SJSA1 (cell line): ENCODE measurements at regions not wholly inside any gene's neighbourhood (a gene's known extent, or its start where the extent isn't known, plus 50 kb on each side); places are given as distances from the start of the nearest gene placed in this dataset.

ENCODE experiments used
- DNase-seq, 2 experiments: peaks; one replicate each; pipeline ENCODE4 v3.0.0-alpha.2; 2015 to 2020; ENCODE audit warnings: low spot score in 2 of 2, low read depth in 1 of 2
- H3K27ac ChIP-seq: fragments of 250-450 bp; sonication (Bioruptor Pico); 2 replicates; pipeline ENCODE4 v1.5.1; 2020; ENCODE audit warnings: mild to moderate bottlenecking, moderate library complexity
- H3K27me3 ChIP-seq: fragments of 250-450 bp; sonication (Bioruptor Pico); replicated peaks from 2 replicates; pipeline ENCODE4 v1.5.1; 2020; ENCODE audit warnings: mild to moderate bottlenecking, moderate library complexity
- H3K36me3 ChIP-seq: fragments of 250-450 bp; sonication (Bioruptor Pico); 2 replicates; pipeline ENCODE4 v1.5.1; 2020; ENCODE audit warnings: mild to moderate bottlenecking
- H3K4me1 ChIP-seq: fragments of 250-450 bp; sonication (Bioruptor Pico); replicated peaks from 2 replicates; pipeline ENCODE4 v1.6.1; 2021; ENCODE audit warnings: mild to moderate bottlenecking
- H3K4me3 ChIP-seq: fragments of 250-450 bp; sonication (Bioruptor Pico); 2 replicates; pipeline ENCODE4 v1.5.1; 2020; ENCODE audit warnings: mild to moderate bottlenecking
- H3K9me3 ChIP-seq: fragments of 250-450 bp; sonication (Bioruptor Pico); replicated peaks from 2 replicates; pipeline ENCODE4 v1.5.1; 2020; ENCODE audit warnings: mild to moderate bottlenecking

DNA sequence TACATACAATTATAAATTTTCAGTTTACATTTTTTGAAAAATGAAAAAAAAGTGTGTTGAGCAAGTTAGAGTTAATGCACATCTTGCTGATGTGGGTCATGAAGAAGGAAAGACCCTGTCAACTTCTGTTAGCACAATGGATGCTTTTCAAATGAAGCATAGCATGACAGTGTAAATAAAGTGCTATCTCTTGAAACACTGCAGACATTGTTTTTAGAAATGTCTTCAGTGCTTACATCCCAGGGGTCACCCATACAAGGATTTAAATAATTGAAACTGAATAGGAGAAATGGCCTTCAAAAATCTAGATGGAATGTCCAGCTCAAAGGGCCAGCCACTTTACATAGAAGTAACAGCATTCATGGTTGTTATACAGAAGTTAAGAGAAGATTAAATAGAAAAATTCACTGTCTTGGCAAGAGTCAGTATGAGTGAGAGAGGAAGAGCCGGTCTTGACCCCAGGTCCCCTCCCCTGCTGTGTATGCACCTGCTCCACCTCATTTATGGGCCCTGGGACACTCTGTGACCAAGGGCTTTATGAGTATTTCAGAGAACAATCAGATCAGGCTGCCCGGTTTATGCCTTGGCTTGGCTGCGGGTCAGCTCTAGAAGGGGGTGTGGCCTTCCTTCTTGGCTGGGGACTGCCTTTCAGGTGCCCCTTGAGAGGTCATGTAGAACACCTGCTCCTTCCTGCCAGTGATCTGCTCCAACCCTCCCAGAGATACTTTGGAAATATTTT is 237.7 kb upstream of the TMEM72 start:
- no peaks in the 10 kb centered on the region for H3K9me3 ChIP-seq
- DNase-seq, result no peak

DNA sequence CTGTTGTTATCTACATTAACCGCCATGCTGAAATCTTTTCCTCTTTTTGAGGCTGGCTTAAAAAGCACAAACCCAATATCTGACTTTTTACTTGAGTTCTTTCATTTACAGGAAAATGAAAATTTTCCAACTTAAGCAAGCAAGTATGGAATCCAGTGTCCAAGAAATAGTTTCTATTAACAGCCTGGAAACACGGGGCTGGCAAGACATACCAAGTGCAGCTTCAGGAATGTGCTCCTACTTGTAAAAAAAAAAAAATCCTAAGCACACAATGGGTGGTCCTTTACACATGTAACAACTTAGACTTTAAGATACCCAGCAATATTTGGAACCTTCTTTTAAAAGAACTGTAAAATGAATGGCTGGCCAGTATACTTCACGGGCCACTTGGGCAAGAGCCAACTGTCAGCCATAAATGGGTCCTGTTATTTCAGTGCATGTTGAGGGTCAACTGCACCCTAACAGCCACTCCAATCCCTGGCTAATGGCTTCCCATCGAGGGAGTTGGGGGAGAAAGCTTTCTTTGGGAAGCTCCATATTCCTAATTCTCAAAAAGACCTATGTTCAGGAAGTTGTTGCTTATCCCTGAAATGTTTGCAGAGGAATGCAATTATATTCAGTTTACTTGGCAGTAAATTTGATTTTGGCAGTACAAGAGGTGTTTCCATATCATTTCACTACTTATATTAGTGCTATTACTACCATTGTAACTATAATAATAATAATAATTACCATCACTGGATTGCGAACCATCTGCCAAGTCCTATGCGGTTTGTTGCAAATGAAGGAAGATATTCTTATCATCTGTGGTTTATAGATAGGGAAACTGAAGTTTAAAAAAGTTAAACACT is 236.4 kb upstream of the TMEM72 start:
- H3K27ac ChIP-seq, result 0 out of 2 replicates have a peak overlapping the region, but pooled peaks have one; percentile 9
- DNase-seq, result peak in 1 of 2 experiments; percentile 40
- H3K9me3 ChIP-seq, result no peaks in the 10 kb centered on the region

More for the DNA sequence above, 237.7 kb upstream of the TMEM72 start:
- Histone ChIP-seq H3K4me3 (no peak overlapping the region), H3K27me3 (0 out of 2 replicates have a peak, but pooled peaks cover 3% of the 10 kb centered on the region), H3K27ac (no peak overlapping the region), H3K4me1 (peaks cover 11% of the 10 kb centered on the region), H3K36me3 (no peaks in the 10 kb centered on the region)

DNA sequence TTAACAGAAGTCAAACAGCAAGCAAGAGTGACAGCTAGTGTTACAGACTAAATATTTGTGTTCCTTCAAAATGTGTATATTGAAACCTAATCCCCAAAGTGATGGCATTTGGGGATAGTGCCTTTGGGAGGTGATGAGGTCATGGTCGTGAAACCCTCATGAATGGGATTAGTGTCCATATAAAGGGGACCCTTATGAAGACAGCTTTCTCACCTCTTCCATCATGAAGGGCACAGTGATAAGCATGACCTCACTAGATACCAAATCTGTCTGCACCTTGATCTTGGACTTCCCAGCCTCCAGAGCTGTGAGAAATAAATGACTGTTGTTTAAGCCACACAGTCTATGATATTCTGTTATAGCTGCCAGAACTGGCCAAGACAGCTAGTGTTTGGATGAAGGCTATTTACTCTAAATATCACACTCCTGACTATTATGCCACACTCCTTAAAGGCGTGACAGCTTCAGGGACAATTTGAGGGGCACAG is 235.7 kb upstream of the TMEM72 start:
- H3K36me3 ChIP-seq, result no peaks in the 10 kb centered on the region

More for the DNA sequence above, 236.4 kb upstream of the TMEM72 start:
- Histone ChIP-seq H3K4me1 (peaks cover 11% of the 10 kb centered on the region), H3K27me3 (0 out of 2 replicates have a peak, but pooled peaks cover 3% of the 10 kb centered on the region), H3K4me3 (no peak overlapping the region), H3K36me3 (no peaks in the 10 kb centered on the region)

DNA sequence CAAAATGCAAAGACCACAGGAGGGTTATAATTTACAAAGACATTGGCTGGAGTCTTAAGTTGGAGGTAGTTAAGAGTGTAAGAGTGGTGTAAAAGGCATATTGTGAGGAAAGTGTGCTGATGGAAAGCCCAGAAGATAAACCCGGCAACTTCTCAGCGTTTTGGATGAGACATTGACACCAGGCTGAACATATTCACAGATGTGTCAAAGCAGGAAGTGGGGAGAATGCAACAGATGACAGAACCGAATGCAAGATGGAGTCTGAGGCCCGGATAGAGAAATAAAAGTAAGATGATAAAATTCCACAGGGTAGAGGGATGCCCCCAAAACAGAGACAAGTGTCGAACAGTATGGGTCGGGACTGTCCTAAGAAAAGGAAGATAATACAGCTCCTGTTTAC is 230.4 kb upstream of the TMEM72 start:
- Histone ChIP-seq H3K9me3 (no peaks in the 10 kb centered on the region), H3K27ac (no peak overlapping the region)
- no peak for DNase-seq

More for the DNA sequence above, 235.7 kb upstream of the TMEM72 start:
- Histone ChIP-seq H3K9me3 (no peaks in the 10 kb centered on the region), H3K4me3 (no peak overlapping the region), H3K27me3 (0 out of 2 replicates have a peak, but pooled peaks cover 3% of the 10 kb centered on the region), H3K27ac (no peak overlapping the region), H3K4me1 (peaks cover 11% of the 10 kb centered on the region)
- no peak for DNase-seq

DNA sequence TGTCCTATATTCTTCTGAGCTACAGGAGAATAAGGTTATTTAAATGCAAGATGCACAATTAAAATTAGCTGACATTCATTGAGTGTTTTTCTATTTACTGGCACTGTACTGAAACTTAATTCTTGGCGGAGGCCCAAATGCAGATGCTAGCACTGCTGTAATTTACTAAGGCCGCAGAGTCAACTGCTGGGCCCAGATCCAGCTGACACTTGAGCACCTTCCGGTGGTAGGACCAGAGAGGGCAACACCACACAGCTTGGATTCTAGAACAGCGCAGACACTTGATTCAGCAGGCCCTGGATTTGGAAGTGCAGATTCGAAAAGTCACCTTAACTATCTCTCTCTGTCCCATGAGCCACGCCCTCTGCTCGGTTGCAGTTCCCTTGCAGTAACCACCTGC is 228.6 kb upstream of the TMEM72 start:
- H3K4me1 ChIP-seq, result no peaks in the 10 kb centered on the region
- no peaks in the 10 kb centered on the region for H3K9me3 ChIP-seq

More for the DNA sequence above, 230.4 kb upstream of the TMEM72 start:
- Histone ChIP-seq H3K36me3 (no peaks in the 10 kb centered on the region), H3K4me3 (no peak overlapping the region), H3K4me1 (no peaks in the 10 kb centered on the region), H3K27me3 (no peaks in the 10 kb centered on the region)

DNA sequence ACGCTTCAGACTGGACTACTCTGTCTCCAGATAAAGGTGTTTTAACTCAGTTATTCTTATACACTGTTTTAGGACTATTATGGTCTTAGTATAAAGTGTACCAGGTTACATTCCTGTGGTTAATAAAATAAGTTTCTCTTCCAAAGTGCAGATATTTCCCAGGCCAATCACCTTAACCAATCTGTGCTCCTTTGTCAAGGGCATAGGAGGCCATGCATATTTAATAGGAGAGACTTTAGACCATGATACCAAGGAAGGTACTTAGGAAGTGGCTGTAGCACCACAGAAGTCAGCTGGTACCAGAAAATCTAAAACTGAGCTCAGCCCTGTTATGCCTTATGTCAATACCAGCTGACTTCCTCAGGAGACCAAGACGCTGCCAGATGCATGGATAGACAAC is 226.5 kb upstream of the TMEM72 start:
- Histone ChIP-seq H3K4me3 (no peak overlapping the region), H3K9me3 (no peaks in the 10 kb centered on the region), H3K27me3 (no peaks in the 10 kb centered on the region), H3K27ac (no peak overlapping the region), H3K4me1 (no peaks in the 10 kb centered on the region), H3K36me3 (no peaks in the 10 kb centered on the region)
- DNase-seq, result no peak

More for the DNA sequence above, 228.6 kb upstream of the TMEM72 start:
- no peak for DNase-seq
- Histone ChIP-seq H3K36me3 (no peaks in the 10 kb centered on the region), H3K4me3 (no peak overlapping the region), H3K27ac (no peak overlapping the region), H3K27me3 (no peaks in the 10 kb centered on the region)

DNA sequence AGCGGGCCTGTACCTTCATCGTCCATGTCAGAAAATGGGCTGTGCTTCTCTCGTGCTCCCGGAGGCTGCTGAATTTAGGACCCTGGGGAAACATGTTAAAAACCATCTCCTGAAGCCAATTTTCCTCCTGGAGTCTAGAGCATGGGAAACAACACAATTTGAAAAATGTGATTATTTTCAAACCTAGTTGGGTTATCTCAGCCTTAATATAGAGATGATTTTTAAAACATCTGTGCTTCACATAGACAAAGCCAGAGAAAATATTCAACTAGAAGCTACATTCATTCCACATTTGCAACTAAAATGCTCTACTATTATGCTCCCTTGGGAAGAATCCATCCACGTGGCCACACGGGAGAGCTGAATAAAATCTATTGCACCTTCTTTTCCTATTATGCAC is 225.9 kb upstream of the TMEM72 start:
- no peaks in the 10 kb centered on the region for H3K27me3 ChIP-seq
- no peaks in the 10 kb centered on the region for H3K36me3 ChIP-seq
- no peak overlapping the region for H3K4me3 ChIP-seq
- H3K9me3 ChIP-seq, result no peaks in the 10 kb centered on the region
- DNase-seq, result no peak
- no peaks in the 10 kb centered on the region for H3K4me1 ChIP-seq
- no peak overlapping the region for H3K27ac ChIP-seq

DNA sequence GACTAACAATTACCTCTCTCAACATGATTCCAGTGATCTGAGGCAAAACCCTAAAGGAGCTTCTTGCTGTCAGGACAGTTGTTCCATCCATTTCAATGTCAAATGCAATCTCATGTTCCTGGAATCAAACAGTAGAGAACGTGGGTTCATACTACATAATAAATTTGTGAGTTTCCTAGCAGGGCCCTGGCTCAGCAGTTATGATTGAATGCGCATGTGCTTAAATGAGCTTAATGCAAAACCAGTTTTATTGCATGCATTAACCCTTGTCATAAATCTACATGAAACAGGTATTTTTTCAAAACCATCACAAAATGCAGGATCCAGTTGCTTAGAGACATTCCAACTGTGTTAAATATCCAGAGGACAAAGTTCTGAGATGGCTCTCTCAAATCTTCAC is 225.4 kb upstream of the TMEM72 start:
- Histone ChIP-seq H3K9me3 (no peaks in the 10 kb centered on the region), H3K27ac (no peak overlapping the region), H3K36me3 (no peaks in the 10 kb centered on the region), H3K4me1 (no peaks in the 10 kb centered on the region), H3K27me3 (no peaks in the 10 kb centered on the region), H3K4me3 (no peak overlapping the region)
- DNase-seq, result no peak

DNA sequence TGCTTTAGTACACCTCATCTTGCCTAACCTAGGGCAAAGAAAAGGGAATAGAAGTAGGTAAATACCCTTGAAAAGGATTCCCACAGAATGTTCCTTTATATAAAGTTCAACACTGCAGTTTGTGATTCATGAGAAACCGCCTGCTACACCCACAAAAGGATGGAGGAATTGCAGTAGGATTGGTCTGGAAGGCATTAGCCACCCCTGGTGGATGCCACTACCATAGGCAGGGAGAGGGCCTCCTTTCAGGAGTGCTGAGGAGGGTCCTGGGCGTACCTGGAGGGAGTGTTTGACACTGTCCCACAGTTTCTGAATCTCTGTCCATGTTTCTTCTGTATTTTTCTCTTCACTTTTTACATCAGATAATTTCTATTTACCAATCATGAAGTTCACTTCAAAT is 221.8 kb upstream of the TMEM72 start:
- DNase-seq, result no peak
- no peaks in the 10 kb centered on the region for H3K27me3 ChIP-seq
- H3K4me3 ChIP-seq, result no peak overlapping the region
- no peaks in the 10 kb centered on the region for H3K9me3 ChIP-seq
- no peaks in the 10 kb centered on the region for H3K36me3 ChIP-seq
- no peak overlapping the region for H3K27ac ChIP-seq
- H3K4me1 ChIP-seq, result no peaks in the 10 kb centered on the region

DNA sequence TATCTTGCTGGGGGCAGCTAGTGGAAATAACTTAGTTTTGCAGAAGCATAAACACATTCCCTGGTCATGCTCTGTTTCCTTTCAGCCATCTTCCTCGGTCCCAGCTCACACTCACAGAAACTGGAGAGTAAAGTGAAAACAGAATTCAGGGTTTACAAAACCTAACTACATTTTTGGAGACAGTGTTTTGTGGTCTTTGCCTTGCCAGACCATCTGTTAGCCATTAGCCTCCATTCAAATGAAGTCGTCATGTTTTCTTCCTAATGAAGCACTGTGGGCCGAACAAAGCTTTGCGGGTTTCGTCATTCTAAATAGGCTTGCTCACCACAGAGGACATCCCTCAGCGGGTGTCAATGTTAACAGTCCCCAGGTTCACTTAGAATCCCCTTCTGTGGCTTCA is 214.6 kb upstream of the TMEM72 start:
- peak; percentile 55 to 69 for DNase-seq
- no peaks in the 10 kb centered on the region for H3K9me3 ChIP-seq
- peaks cover 20% of the 10 kb centered on the region for H3K4me1 ChIP-seq
- H3K36me3 ChIP-seq, result no peaks in the 10 kb centered on the region
- H3K27me3 ChIP-seq, result no peaks in the 10 kb centered on the region
- H3K27ac ChIP-seq, result peak overlapping the region; percentile 74
- no peak overlapping the region for H3K4me3 ChIP-seq

DNA sequence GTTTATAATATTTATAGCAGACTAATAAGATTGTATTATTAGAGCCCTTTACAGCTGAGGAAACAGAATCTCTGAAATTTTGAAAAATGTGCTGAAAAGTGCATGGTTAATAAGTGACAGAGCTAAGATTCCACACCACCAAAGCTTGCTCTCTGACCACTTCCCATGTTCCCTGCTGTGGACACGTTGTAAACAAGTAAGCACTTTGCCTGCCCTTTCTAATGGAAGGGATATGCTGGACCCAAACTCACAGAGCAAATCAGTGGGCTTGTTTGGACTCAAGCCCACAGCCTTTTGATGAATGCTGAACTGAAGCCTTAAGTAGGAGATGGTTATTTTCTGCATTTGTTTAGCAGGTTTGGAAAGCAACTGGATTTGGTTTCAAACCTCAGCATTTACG is 214.0 kb upstream of the TMEM72 start:
- no peak for DNase-seq
- Histone ChIP-seq H3K4me1 (peaks cover 20% of the 10 kb centered on the region), H3K36me3 (no peaks in the 10 kb centered on the region), H3K27me3 (no peaks in the 10 kb centered on the region), H3K9me3 (no peaks in the 10 kb centered on the region), H3K27ac (peak overlapping the region; percentile 74), H3K4me3 (no peak overlapping the region)

DNA sequence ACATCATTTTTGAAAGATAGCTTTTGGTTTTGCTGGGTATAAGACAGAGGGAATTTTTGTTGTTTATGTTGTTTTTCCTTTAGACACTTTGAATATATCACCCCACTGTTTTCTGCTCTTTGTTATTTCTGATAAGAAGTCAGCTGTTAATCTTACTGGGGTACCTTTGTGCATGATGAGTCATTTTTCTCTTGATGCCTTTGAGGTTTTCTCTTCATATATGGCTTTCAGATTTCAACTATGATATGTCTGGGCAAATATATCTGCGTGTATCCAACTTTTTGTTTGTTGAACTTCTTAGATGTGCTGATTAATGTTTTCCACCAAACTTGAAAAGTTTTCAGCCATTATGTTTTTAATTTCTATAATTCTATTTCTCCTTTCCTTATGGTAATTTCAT is 208.6 kb upstream of the TMEM72 start:
- Histone ChIP-seq H3K36me3 (no peaks in the 10 kb centered on the region), H3K27ac (peak overlapping the region; percentile 55), H3K9me3 (no peaks in the 10 kb centered on the region), H3K27me3 (no peaks in the 10 kb centered on the region), H3K4me3 (no peak overlapping the region), H3K4me1 (peaks cover 33% of the 10 kb centered on the region)
- peak in 1 of 2 experiments; percentile 5 for DNase-seq

DNA sequence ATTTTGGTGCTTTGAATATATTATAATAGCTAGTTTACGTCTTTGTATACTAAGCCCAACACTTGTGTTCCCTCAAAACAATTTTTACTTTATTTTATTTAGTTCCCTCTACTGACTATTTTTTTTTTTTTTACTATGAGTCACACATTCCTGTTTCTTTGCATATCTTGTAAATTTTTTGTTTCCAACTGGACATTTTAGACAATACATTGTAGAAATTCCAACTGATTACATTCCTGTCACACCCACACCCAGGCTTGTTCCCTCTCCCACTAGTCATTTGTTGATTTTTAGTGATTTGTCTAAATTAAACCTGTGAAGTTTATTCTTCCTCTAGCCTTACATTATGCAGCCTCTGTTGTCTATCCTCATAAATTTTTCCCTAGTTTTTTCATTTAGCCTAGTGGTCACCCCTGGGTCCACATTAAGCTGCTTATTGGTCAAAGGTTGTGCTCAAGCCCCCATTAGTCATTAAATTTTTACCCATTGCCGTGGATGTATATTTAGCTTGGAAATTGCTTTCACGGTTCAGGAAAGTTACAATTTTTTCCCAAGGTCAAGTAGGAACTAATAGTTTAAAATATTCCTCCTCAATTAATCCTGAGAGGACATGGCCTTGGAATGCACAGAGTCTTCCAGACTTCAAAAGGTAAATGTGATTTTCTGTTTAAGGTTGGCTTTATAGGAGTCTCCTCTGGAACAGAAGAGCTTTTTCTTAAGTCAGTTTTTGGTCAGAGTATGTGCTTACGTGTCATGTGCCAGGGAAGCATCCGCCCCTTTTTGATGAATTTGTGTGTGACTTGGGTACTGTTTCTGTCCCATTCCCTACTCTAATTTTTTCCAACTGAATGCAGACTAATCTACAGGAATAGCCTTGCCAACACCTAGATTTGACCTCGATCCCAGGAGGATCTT is 207.6 kb upstream of the TMEM72 start:
- H3K36me3 ChIP-seq, result no peaks in the 10 kb centered on the region
- peaks cover 33% of the 10 kb centered on the region for H3K4me1 ChIP-seq
- no peak overlapping the region for H3K4me3 ChIP-seq
- peak in 1 of 2 experiments; percentile 85 for DNase-seq
- peak overlapping the region; percentile 78 for H3K27ac ChIP-seq
- H3K27me3 ChIP-seq, result no peaks in the 10 kb centered on the region
- no peaks in the 10 kb centered on the region for H3K9me3 ChIP-seq
